Adipose tissue (tissue), 3 donors: ENCODE measurements at regions not wholly inside any gene's neighbourhood (a gene's known extent, or its start where the extent isn't known, plus 50 kb on each side); places are given as distances from the start of the nearest gene placed in this dataset.

Source experiments
- H3K27ac ChIP-seq: one replicate; pipeline ENCODE4 v1.5.1; 2013; ENCODE audit warnings: low read depth, low read length
- WGBS, 3 donors: extraction: QIAGEN DNeasy Blood & Tissue Kit; methylation state at CpG; one replicate each; pipeline ENCODE4 v1.1.7; 2013; 5-methylcytosine and 5-hydroxymethylcytosine counted together
- donor health status: healthy with polysubstance abuse.
- donor health status: Bipolar disorder and iron deficiency.
- donor health status: healthy.

DNA sequence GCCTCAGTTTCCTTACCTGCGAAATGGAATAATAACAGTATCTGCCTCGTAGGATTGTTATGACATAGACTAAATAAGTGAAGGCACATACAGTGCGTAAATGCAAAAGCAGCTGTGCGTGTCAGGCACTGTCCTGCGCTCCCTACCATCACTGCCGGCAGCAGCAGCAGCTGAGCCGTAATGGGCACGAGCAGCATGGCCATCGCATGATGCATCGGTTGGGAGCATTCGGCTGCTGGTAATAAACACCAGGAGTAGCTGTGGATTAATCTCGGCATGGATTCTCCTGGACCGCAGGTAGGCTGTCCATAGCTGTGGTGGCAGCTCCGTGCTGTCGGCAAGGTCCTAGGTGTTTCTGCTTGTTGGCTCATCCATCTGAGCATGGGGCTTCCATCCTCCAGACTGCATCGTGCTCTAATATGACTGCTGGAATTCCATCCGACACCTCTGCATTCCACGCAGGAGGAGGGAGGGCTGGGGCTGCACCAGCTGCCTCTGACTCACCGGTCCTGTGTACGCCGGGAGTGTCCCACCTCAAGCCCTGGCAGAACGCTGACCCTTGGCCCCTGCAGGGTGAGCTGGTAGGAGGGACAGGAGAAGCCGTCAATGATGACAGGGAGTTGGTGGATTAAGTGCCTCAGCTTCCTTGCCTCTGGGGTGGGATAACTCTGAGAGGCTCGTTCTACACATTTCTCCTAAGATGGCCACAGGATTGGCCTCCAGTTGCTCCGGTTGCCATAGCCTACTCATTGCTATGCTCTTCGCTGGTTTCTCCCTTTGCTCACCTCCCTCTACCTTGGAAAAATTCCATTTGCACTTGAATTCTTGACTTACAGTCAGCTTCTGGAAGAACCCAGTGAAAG lies 100.9 kb upstream of the PMEPA1 start:
- 66 to 88% (median 86%) methylated on average over 26 of the region's 26 CpGs for WGBS, 3 donors
- H3K27ac ChIP-seq = no peak overlapping the region

- H3K27ac ChIP-seq = no peak overlapping the region
- 60 to 74% (median 69%) methylated on average over 14 of the region's 14 CpGs for WGBS, 3 donors
Observed at GRCh38 chr20:57809661-57810172, 99.9 kb upstream of the PMEPA1 start.

DNA sequence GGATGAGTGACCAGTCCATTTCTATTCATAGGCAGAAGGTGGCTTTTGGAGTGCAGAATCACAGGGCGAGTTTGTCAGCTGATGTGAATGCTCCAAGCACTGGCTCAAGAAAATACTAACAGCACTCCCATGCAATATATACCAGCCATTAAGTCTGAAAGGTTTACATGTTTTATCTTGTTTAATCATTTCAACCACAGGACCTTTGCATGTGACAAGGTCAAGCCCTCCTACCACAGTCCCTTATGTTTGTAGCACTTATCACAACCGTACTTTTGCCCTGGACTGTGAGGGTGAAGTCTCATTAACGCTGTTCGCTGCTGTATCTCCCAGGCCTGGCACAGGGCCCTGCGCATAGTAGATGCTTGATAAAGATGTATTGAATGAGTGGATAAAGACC lies 99.3 kb upstream of the PMEPA1 start:
- WGBS, 3 donors = 83 to 95% (median 92%) methylated on average over 5 of the region's 5 CpGs
- no peak overlapping the region for H3K27ac ChIP-seq

- 77 to 89% (median 84%) methylated on average over 9 of the region's 9 CpGs for WGBS, 3 donors
- no peak overlapping the region for H3K27ac ChIP-seq
Observed at GRCh38 chr20:57808264-57809070, 98.7 kb upstream of the PMEPA1 start.

- H3K27ac ChIP-seq = no peak overlapping the region
- WGBS, 3 donors = 80 to 92% (median 90%) methylated on average over 11 of the region's 11 CpGs
Observed at GRCh38 chr20:57807401-57808263, 97.8 kb upstream of the PMEPA1 start.

DNA sequence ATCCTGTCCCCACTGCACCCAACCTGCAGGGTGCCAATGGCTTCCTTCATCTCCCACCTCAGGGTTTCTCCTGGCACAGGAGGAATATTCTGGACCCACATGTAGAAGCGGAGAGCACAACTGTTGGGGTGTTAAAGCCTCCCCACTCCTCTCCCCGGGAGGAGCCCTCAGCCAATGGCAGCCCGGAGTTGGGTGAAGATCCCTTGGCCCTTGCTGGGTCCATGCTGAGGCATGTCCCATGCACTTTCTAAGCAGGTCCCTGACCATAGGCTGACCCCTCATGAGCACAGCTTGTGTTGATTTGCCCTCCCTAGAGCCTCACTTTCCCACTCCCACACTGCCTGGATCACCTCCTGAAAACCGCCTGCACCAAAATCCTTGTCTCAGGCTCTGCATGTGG lies 97.2 kb upstream of the PMEPA1 start:
- 75 to 96% (median 94%) methylated on average over 4 of the region's 4 CpGs for WGBS, 3 donors
- no peak overlapping the region for H3K27ac ChIP-seq

DNA sequence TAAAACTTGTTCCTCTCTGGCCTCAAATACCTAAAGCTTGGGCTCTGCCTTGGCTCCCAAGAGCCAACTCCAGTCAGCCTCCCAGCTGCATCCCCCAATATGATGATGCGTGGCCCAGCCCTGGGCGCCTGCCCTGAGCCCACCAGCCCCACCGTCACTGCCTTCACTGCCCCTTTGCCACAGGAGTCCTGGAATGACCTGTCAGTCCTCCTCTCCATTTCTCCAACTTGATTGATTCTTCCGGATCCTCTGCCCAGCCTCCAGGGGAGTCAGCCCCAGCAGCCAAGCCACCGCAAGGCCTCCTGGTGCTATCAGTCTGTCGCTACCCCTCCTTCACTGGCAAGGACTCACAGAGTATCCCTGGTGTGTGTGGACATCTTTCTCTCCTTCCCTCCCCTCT lies 96.7 kb upstream of the PMEPA1 start:
- no peak overlapping the region for H3K27ac ChIP-seq
- WGBS, 3 donors = 79 to 96% (median 95%) methylated on average over 6 of the region's 6 CpGs

DNA sequence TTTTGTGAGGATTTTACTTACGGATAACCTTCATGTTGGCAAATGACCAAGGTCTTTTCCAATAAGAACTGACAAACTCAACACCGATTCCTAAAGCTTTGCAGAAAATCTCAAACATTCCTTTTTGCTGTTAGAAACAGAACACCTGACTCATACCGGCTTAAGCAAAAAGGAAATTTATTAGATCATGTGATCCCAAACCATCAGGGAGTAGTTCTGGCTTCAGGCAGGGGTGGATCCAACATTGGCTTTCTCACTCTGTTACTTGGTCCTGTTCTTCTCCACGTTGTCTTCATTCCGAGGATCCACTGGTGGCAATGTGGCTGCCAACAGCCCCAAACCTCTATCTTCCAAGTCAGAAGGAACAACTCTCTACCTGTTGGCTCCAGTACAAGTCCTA lies 95.9 kb upstream of the PMEPA1 start:
- 64 to 68% (median 65%) methylated on average over 5 of the region's 5 CpGs for WGBS, 3 donors
- no peak overlapping the region for H3K27ac ChIP-seq

- WGBS, 3 donors = 61 to 82% (median 81%) methylated on average over 14 of the region's 14 CpGs
Observed at GRCh38 chr20:57804470-57805250, 94.8 kb upstream of the PMEPA1 start.

GRCh38 chr20:57803508-57804005 lies 93.7 kb upstream of the PMEPA1 start:
- no peak overlapping the region for H3K27ac ChIP-seq
- WGBS, 3 donors = 63 to 88% (median 88%) methylated on average over 10 of the region's 10 CpGs

More at GRCh38 chr20:57804470-57805250, 94.8 kb upstream of the PMEPA1 start:
- no peak overlapping the region for H3K27ac ChIP-seq

GRCh38 chr20:57802765-57803507 lies 93.1 kb upstream of the PMEPA1 start:
- 82 to 90% (median 87%) methylated on average over 12 of the region's 12 CpGs for WGBS, 3 donors
- H3K27ac ChIP-seq = no peak overlapping the region

- H3K27ac ChIP-seq = no peak overlapping the region
- 76 to 78% (median 76%) methylated on average over 5 of the region's 5 CpGs for WGBS, 3 donors
Observed at GRCh38 chr20:57801581-57801980, 91.8 kb upstream of the PMEPA1 start.

GRCh38 chr20:57800791-57801430 lies 91.1 kb upstream of the PMEPA1 start:
- no peak overlapping the region for H3K27ac ChIP-seq
- 81 to 87% (median 85%) methylated on average over 17 of the region's 17 CpGs for WGBS, 3 donors

- H3K27ac ChIP-seq = no peak overlapping the region
- WGBS, 3 donors = 92 to 97% (median 96%) methylated on average over 1 of the region's 1 CpG
Observed at GRCh38 chr20:57797401-57797800, 87.6 kb upstream of the PMEPA1 start.

DNA sequence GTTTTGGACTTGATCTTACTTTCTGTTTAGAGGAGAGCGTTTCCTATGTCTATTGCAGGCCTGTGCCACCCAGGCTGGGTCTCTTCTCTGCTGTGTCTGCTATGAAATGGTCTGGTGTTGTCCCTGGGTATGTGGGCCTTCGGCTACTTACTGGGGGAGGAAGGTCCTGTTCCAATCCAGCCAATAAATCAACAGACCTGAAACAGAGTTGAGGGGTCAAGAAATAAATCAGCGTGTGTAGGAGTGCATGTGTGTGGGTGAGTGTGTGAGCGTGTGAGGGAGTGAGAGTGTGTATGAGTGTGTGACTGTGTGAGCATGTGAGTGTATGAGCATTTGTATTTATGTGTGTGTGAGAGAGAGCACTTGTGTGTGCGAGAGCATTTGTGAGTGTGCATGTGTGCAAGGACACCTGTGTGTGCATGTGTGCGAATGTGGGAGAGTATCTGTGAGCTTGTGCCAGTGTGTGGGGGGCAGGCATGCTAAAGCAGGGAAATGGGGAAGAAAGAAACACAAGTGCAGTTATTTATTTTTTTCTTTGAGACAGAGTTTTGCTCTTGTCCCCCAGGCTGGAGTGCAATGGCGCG lies 86.3 kb upstream of the PMEPA1 start:
- no peak overlapping the region for H3K27ac ChIP-seq
- 78 to 84% (median 82%) methylated on average over 8 of the region's 8 CpGs for WGBS, 3 donors

DNA sequence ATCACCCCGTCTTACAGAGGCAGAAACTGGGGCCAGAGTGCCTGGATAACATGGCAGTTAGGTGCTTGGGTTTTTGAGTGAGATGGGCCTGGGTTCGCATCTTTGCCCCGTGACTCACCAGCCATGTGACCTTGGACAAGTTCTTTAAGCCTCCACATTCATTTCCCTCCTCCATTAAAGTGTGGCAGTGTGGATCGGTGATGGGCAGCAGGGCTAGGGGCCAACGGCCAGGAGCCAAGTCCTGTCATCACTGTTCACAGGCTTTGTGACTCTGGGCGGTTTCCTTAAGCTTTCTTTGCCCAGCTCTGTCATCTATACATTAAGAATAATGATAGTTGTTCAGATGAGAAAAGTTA lies 85.5 kb upstream of the PMEPA1 start:
- no peak overlapping the region for H3K27ac ChIP-seq
- WGBS, 3 donors = 63 to 88% (median 85%) methylated on average over 6 of the region's 6 CpGs
